ENCODE measurements at regions not wholly inside any gene's neighbourhood (a gene's known extent, or its start where the extent isn't known, plus 50 kb on each side); places are given as distances from the start of the nearest gene placed in this dataset.

DNA sequence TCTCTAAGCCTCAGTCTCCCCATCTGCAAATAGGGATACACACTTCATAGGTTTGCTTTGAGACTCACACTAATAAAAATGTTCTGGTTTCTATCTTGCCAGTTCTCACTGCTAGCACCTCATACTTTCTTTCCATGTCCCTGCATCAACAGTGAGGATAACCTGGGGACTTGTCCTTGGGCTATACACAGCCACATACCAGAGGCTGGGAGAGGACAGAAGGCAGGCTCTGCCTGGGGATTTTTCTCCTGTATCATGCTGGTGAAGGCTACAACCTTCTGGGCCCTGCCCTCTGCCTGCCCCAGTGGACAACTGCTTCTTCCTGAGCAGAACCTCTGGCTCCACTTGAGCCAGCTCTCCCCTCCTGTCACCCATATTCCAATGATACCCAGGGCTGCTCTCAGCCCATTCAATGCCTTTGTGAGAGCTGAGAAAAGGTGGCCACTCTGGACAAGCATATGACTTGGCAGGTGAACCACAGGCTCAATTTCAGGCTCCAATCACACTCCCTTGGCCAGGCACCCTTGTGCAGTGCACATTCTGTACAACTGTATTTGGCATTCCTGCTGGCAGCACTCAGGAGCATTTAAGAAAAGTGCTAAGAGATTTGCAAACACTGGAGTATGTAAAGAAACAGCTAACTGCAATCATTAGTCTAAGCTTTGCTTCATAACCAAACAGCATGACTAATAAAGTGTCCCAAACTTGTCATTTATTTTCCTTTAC is 135.8 kb upstream of the VRK1 start:
- H3K27me3 Mint-ChIP-seq = peaks cover 22% of the 10 kb centered on the region
- no peaks in the 10 kb centered on the region for H3K4me1 Mint-ChIP-seq (ENCODE audit: low read depth)
- no peak overlapping the region for H3K4me3 Mint-ChIP-seq
- peaks cover 10% of the 10 kb centered on the region for H3K9me3 Mint-ChIP-seq (ENCODE audit: low read depth)
- H3K27ac Mint-ChIP-seq = no peak overlapping the region
- peaks cover 2% of the 10 kb centered on the region for H3K36me3 Mint-ChIP-seq

- Mint-ChIP-seq H3K9me3 (ENCODE audit: low read depth) (peaks cover 4% of the 10 kb centered on the region), H3K27me3 (peaks cover 28% of the 10 kb centered on the region), H3K4me3 (no peak overlapping the region), H3K27ac (no peak overlapping the region), H3K4me1 (ENCODE audit: low read depth) (no peaks in the 10 kb centered on the region), H3K36me3 (peaks cover 2% of the 10 kb centered on the region)
Observed at GRCh38 chr14:96662116-96662970, 134.8 kb upstream of the VRK1 start.

DNA sequence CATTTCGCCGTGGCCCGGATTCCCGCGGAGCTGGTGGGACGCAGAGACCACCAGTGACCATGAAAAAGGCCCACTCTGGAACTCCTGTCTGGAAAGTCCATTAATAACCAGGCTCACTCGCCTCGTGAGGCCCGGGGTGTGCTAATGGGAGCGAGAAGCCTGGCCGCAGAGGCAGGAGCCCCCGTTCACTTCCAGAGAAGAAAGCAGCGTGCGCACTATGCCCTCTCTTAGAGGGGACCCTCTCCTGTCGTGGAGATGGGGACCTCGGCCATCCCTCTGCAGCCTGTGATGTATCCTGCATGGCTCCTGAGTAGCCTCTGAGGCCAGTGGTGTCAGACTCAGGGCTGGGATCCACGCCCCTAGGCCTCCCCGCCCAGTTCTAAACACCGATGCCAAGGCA is 134.1 kb upstream of the VRK1 start:
- no peaks in the 10 kb centered on the region for H3K9me3 Mint-ChIP-seq (ENCODE audit: low read depth)
- H3K4me1 Mint-ChIP-seq (ENCODE audit: low read depth) = no peaks in the 10 kb centered on the region
- no peak overlapping the region for H3K27ac Mint-ChIP-seq
- H3K27me3 Mint-ChIP-seq = peaks cover 32% of the 10 kb centered on the region
- no peak overlapping the region for H3K4me3 Mint-ChIP-seq
- no peaks in the 10 kb centered on the region for H3K36me3 Mint-ChIP-seq

DNA sequence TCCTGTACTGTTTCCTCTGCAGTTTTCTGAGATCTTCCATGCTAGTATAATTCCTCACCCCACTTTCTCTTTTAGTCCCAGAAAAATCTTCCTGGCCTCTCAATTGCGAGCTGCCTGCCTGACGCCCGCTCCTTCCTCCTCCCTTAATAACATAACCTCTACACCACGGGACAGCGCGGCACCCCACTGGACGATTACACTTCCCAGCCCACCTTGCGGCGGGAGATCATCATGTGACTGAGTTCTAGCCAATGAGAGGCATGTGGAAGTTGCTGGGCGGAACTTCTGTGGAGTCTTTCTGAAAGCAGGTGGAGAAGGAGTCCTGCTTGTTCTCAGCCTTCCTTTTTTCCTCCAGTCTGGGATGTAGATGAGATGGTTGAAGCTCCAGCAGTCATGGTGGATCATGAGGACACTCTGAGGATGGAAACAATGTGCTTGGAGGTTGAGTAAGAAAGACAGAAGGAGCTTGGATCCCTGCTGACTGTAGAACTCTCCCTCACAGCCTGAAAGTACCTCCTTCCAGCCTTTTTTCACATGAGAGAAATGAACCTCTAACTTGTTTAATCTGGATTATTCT is 133.6 kb upstream of the VRK1 start:
- Mint-ChIP-seq H3K9me3 (ENCODE audit: low read depth) (no peaks in the 10 kb centered on the region), H3K27me3 (peaks cover 36% of the 10 kb centered on the region), H3K27ac (no peak overlapping the region), H3K4me3 (no peak overlapping the region), H3K36me3 (no peaks in the 10 kb centered on the region), H3K4me1 (ENCODE audit: low read depth) (no peaks in the 10 kb centered on the region)

DNA sequence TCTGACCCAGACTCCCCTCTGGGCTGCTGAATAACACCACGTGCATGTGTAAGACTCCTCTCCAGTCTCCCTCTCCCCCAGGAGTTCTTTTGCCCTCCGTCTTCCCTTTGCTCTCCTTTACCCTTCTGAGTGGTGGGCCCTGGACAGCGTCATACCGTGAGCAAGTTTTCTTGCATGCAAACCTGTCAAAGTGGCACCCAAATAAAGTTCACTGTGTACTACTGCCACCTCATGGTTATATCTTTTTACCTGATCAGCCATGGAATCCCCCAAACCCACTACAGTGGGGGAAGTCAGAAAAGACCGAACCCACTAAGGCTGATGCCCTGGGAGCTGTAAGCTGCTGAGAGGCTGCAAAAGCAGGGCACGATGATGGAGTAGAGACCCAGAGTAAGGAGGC is 131.1 kb upstream of the VRK1 start:
- peaks cover 30% of the 10 kb centered on the region for H3K27me3 Mint-ChIP-seq
- H3K4me1 Mint-ChIP-seq (ENCODE audit: low read depth) = no peaks in the 10 kb centered on the region
- no peaks in the 10 kb centered on the region for H3K36me3 Mint-ChIP-seq
- no peak overlapping the region for H3K4me3 Mint-ChIP-seq
- H3K9me3 Mint-ChIP-seq (ENCODE audit: low read depth) = no peaks in the 10 kb centered on the region
- no peak overlapping the region for H3K27ac Mint-ChIP-seq

- H3K27me3 Mint-ChIP-seq = peaks cover 31% of the 10 kb centered on the region
- no peaks in the 10 kb centered on the region for H3K4me1 Mint-ChIP-seq (ENCODE audit: low read depth)
- no peaks in the 10 kb centered on the region for H3K36me3 Mint-ChIP-seq
- H3K9me3 Mint-ChIP-seq (ENCODE audit: low read depth) = no peaks in the 10 kb centered on the region
- no peak overlapping the region for H3K4me3 Mint-ChIP-seq
- no peak overlapping the region for H3K27ac Mint-ChIP-seq
Observed at GRCh38 chr14:96670391-96670790, 126.8 kb upstream of the VRK1 start.

DNA sequence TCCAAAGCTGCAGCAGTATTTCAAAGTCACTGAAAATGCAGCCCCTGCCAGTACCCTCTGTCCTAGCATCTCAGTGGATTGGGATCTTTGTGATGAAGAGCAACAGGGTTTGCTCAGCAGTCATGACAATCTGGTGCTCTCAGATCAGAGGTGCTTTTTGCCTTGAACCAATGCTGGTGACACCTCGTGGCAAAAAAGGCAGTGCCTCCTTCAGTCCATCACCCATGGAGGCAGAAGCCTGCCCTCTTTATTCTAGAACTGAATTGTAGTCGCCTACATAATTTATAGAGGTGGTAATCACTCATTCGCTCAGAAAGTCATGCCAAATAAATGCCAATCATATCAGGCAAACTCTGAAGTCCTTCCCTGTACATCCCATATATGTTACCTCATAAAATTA is 126.0 kb upstream of the VRK1 start:
- no peak overlapping the region for H3K27ac Mint-ChIP-seq

DNA sequence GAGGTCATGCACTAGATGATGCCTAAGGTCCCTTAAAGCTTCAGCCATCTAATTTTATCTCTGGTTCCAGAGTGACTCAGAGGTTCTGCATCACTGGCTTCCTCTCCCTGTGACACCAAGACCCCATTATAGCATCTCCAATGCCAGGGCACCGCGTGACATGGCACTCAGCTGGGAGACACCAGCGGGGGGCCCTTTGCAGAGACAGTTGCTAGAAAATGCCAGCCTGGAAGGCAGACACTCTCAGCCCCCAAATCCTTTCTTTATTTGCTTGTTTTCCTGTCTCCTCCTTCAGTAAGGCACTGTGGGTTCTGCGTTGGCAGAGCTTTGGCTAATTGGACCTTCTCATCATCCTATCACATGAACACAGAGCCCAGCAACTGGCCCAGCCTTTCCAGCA is 123.5 kb upstream of the VRK1 start:
- Mint-ChIP-seq H3K27ac (no peak overlapping the region), H3K27me3 (peaks cover 14% of the 10 kb centered on the region), H3K36me3 (no peaks in the 10 kb centered on the region), H3K4me1 (ENCODE audit: low read depth) (no peaks in the 10 kb centered on the region), H3K4me3 (no peak overlapping the region), H3K9me3 (ENCODE audit: low read depth) (no peaks in the 10 kb centered on the region)

More for the DNA sequence above, 126.0 kb upstream of the VRK1 start:
- Mint-ChIP-seq H3K9me3 (ENCODE audit: low read depth) (no peaks in the 10 kb centered on the region), H3K4me3 (no peak overlapping the region), H3K4me1 (ENCODE audit: low read depth) (no peaks in the 10 kb centered on the region), H3K27me3 (peaks cover 30% of the 10 kb centered on the region), H3K36me3 (no peaks in the 10 kb centered on the region)

GRCh38 chr14:96674121-96674520 is 123.1 kb upstream of the VRK1 start:
- Mint-ChIP-seq H3K4me1 (ENCODE audit: low read depth) (no peaks in the 10 kb centered on the region), H3K9me3 (ENCODE audit: low read depth) (no peaks in the 10 kb centered on the region), H3K36me3 (no peaks in the 10 kb centered on the region), H3K27ac (no peak overlapping the region), H3K27me3 (peaks cover 14% of the 10 kb centered on the region), H3K4me3 (no peak overlapping the region)

DNA sequence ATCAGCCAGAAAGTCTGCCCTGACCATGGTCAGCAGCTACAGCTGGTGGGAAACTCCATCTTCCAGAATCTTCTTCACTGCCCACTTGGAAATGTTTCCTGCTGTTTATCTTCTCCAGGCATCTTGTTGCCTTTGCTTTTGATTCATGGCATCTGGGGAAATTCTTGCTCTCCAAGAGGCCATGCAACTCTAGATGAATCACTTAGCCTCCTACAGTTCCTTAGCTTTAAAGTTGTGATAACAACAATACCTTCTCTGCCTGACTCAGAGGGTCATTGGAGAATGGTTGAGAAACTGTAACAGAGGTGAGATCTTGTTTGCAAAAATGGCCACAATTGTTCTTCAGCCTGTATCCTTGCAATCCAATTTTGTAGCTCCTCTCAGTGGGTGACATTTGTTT is 121.0 kb upstream of the VRK1 start:
- no peak overlapping the region for H3K4me3 Mint-ChIP-seq
- H3K36me3 Mint-ChIP-seq = no peaks in the 10 kb centered on the region
- H3K4me1 Mint-ChIP-seq (ENCODE audit: low read depth) = no peaks in the 10 kb centered on the region
- H3K27me3 Mint-ChIP-seq = peaks cover 14% of the 10 kb centered on the region
- H3K27ac Mint-ChIP-seq = no peak overlapping the region
- H3K9me3 Mint-ChIP-seq (ENCODE audit: low read depth) = no peaks in the 10 kb centered on the region

- Mint-ChIP-seq H3K27me3 (peaks cover 2% of the 10 kb centered on the region), H3K4me3 (no peak overlapping the region), H3K36me3 (no peaks in the 10 kb centered on the region), H3K27ac (no peak overlapping the region), H3K4me1 (ENCODE audit: low read depth) (no peaks in the 10 kb centered on the region), H3K9me3 (ENCODE audit: low read depth) (no peaks in the 10 kb centered on the region)
Observed at GRCh38 chr14:96681829-96682228, 115.4 kb upstream of the VRK1 start.

DNA sequence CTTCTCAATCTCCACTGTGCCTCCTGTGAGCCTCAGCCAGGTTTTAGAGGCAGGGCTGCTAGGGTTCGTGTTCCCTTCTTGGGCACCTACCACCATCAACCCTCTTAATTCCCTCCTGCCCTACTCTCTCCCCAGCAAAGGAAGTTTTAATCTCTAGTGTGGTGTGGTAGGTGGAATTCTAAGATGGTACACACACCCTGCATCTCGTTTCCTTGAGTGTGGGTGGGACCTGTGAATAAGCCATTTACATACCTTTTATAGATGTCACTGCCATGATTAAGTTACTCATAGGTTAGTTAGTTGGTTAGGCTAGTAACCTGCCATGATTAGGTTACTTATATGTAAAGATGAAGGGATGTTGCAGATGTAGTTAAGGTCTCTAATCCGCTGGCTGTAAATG is 114.8 kb upstream of the VRK1 start:
- H3K4me1 Mint-ChIP-seq (ENCODE audit: low read depth) = no peaks in the 10 kb centered on the region
- no peaks in the 10 kb centered on the region for H3K27me3 Mint-ChIP-seq
- H3K36me3 Mint-ChIP-seq = no peaks in the 10 kb centered on the region
- no peak overlapping the region for H3K4me3 Mint-ChIP-seq
- no peak overlapping the region for H3K27ac Mint-ChIP-seq
- H3K9me3 Mint-ChIP-seq (ENCODE audit: low read depth) = no peaks in the 10 kb centered on the region

DNA sequence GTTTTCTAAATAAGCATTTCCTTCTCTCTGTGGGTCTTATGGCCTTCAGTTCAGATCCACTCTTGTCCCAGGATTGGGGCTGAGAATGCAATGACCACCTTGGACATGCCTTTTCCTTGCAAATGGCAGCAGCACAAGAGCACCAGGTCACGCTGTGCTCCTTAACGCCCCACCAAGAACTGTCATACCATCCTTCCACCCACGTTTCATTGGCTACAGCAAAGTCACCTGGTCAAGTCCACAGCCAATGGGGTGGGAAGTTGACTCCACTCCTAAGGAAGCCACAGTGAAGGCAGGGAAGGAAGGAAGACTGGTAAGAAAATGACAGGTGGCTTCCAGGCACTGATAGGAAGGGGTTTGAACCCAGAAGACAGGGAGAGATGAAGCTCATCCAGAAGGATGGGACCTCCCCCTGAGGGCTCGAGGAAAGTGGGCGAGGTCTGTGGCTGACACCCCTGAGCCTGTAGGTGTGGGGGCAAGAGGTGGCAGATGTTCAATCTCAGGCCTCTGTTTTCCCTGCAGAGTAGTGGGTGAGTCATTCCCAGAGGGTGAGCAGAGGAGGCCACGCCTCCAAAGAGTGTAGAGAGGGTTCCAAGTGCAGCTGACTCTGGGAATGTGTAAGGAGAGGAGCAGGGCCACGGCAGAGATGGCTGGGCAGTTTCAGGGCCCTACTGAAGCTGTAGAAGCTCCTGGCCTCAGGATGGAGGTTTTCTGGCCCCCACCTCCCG is 113.5 kb upstream of the VRK1 start:
- H3K4me1 Mint-ChIP-seq (ENCODE audit: low read depth) = no peaks in the 10 kb centered on the region
- H3K27me3 Mint-ChIP-seq = no peaks in the 10 kb centered on the region
- no peak overlapping the region for H3K4me3 Mint-ChIP-seq
- no peak overlapping the region for H3K27ac Mint-ChIP-seq
- H3K9me3 Mint-ChIP-seq (ENCODE audit: low read depth) = no peaks in the 10 kb centered on the region
- H3K36me3 Mint-ChIP-seq = no peaks in the 10 kb centered on the region

DNA sequence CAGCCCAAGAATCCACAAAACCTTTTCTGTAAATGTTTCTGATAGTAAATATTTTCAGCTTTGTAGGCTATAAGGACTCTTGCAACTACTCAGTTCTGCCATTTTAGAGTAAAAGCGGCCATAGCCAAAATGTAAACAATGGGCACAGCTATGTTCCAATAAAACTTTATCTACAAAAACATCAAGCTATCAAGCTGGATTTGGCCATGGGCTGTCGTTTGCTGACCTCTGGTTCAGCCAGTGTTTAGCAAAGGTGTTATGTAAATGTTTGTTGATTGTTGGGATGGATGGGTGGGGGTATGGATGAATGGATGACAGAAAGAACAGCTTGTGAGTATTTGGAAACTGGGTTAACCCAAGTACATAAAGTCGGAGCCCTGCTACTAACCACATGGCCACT is 111.1 kb upstream of the VRK1 start:
- Mint-ChIP-seq H3K27ac (no peak overlapping the region), H3K9me3 (ENCODE audit: low read depth) (no peaks in the 10 kb centered on the region), H3K27me3 (peaks cover 3% of the 10 kb centered on the region), H3K4me3 (no peak overlapping the region), H3K36me3 (no peaks in the 10 kb centered on the region), H3K4me1 (ENCODE audit: low read depth) (no peaks in the 10 kb centered on the region)

DNA sequence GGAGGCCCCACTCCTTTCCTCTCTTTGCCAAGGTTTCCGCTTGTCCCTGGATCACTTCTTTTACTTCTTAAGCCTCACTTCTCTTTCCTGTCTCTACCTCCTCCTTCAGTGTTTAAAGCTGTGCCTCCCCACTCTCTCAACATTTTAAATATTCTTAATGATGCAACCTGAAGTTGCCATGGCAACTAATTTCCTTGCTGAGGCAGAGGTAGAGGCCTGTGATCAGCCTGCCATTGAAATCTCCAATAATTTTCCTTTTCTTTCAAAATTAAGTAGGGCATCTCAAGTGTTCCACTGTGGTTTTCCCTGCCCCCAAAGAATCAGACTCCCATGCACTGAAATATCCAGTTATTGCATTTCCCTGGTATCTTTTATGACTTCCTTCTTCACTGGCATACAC is 108.6 kb upstream of the VRK1 start:
- no peak overlapping the region for H3K4me3 Mint-ChIP-seq
- H3K4me1 Mint-ChIP-seq (ENCODE audit: low read depth) = no peaks in the 10 kb centered on the region
- H3K27ac Mint-ChIP-seq = no peak overlapping the region
- peaks cover 6% of the 10 kb centered on the region for H3K27me3 Mint-ChIP-seq
- no peaks in the 10 kb centered on the region for H3K36me3 Mint-ChIP-seq
- no peaks in the 10 kb centered on the region for H3K9me3 Mint-ChIP-seq (ENCODE audit: low read depth)
